GM18951 (cell line): ENCODE measurements at regions not wholly inside any gene's neighbourhood (a gene's known extent, or its start where the extent isn't known, plus 50 kb on each side); places are given as distances from the start of the nearest gene placed in this dataset.

Experiments
- POLR2A ChIP-seq: IDR thresholded peaks from 4 replicates; pipeline ENCODE4 v1.6.1; 2011; ENCODE audit warnings: mild to moderate bottlenecking; ENCODE audit not compliant: insufficient read length, insufficient read depth; ENCODE audit errors: extremely low read depth
- in situ Hi-C: fragments of 300-500 bp; cut with MboI; formaldehyde crosslinking; loops from one replicate; pipeline ENCODE4 v1.12.0; 2022; ENCODE audit warnings: low sequenced_read_pairs, mixed read lengths, inconsistent platforms; ENCODE audit not compliant: unreplicated experiment

DNA sequence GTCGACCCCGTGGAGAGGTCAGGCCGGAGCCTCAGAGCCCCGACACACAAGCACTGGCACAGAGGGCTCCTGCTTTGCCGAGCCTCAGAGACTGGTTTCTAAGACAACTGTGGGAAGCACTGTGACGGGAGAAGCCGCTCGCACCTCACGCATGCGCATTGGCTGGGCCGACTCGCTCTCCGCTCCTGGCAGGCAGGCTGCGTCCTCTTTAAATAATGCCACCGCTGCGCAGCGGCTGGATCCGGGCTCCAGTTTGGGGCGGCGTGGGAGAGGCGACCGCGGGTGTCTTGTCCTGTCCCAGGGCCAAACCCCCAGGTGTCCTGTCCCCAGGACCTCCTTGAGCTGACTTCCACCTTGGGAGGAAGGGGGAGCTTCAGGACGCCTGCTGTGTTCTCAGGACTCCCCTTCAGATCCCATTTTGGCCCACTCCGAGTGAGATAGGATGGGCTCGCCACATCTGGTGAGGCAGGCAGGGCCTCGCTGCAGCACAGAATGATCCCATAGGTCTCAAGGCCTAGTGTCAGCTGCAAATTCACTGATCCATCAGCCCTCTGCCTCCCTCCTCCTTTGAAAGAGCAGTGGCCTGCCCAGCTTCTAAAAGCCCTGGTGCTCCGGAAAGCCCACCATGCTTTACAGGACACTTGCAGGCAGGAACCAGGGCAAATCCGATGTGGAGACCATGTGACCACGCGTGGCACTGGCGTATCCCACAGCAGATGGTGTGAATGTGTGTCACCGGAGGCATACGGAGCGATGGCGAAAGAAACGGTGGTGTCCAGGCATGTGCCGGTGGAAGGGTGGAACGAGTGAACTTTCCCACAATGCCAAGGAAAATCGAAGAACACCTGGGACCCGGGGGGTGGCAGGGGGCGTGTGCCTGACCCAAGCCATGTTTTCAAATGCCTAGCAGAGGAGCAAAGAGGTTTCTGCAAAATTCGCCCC, 169.3 kb upstream of the ZNF337 start:
- in situ Hi-C loops = loop anchor here (25.0 kb wide), 1 partner anchor 104 kb away; no protein-coding TSS in a partner anchor
- TF ChIP-seq POLR2A = no peak

DNA sequence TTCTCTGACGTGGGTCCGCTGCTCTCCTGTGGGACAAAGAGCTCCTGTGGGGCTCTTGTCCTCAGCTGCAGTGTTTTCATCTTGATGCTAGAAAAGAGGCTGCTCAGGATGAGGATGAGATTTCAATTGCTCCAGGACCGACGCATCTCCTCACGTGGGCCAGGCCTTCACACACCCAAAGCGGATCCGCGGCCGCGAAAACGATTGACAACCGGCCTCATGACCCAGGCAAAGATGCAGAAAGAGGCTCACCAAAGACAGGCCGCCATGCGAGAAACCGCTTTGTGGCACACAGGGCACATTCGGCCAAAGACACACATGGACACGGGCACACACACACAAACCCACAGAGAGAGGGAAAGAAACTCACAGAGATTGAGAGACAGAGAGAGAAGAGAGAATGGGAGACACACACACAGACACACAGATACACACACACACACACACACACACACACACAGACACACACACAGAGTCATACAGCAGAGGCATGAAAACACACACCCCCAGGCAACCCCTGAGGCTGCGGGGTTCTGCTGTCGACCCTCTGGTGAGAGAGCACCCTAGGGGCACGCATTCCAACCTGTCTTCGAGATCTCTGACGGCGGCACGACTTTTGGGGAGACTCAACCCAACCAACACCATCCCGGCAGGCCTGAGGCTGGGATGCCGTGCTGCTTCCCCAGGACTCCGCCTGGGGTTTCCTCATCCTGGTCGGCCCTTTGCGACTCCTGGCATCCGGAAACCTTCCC, 168.5 kb upstream of the ZNF337 start:
- in situ Hi-C loops = loop anchor here (25.0 kb wide), 1 partner anchor 103 kb away; no protein-coding TSS in a partner anchor

DNA sequence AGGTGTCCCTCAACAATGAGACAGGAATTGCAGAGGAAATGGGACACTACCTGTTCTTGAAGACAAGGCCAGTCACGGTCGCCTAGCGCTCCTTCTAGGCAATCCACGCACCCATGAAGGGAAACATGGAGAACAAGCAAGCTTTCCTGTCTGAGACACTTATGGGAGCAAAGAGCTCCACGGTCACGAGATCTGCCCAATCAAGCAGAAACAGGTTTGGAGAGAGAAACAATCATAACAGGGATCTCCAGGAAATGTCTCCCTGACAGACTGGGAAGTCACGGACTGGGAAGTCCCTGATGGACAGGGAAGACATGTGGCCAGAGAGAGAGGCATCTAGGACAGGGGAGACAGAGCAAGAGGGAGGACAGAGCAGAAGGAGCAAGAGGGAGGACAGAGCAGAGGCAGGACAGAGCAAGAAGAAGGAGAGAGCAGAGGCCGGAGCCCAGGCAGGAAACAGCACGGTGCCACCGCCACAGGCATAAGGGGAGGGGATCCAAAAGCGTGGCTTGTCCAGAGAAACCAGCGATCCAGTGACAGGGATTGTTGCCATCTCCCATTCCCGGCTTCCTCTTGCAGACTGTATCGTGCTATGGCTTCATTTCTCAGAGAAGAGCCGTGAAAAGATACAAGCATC, 167.8 kb upstream of the ZNF337 start:
- TF ChIP-seq POLR2A = no peak
- in situ Hi-C loops = loop anchor here (25.0 kb wide), 1 partner anchor 102 kb away; no protein-coding TSS in a partner anchor

DNA sequence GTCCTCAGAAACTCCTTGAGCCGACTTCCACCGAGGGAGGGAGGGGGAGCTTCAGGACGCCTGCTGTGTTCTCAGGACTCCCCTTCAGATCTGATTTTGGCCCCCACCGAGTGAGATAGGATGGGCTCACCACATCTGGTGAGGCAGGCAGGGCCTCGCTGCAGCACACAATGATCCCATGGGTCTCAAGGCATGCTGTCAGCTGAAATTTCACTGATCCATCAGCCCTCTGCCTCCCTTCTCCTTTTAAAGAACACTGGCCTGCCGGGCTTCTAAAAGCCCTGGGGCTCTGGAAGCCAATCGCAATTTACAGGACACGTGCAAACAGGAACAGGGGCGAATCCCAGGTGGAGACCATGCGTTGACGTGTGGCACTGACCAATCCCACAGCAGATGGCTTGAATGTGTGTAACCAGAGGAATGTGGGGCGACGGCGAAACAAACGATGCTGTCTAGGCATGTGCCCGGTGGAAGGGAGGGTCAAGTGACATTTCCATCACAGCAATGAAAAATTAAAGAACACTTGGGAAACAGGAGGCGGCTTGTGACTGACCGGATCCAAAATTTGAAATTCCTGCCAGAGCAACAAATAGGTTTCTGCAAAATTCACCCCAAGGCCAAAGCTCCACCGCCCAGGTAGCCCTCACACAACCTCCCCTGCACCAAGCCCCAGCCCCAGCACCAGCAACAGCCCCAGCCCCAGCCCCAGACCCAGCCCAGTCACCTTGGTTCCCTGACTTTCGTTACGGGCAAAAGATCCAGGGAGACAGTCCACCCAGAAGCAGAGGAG, 167.1 kb upstream of the ZNF337 start:
- in situ Hi-C loops = loop anchor here (25.0 kb wide), 1 partner anchor 101 kb away; no protein-coding TSS in a partner anchor
- TF ChIP-seq POLR2A = no peak

DNA sequence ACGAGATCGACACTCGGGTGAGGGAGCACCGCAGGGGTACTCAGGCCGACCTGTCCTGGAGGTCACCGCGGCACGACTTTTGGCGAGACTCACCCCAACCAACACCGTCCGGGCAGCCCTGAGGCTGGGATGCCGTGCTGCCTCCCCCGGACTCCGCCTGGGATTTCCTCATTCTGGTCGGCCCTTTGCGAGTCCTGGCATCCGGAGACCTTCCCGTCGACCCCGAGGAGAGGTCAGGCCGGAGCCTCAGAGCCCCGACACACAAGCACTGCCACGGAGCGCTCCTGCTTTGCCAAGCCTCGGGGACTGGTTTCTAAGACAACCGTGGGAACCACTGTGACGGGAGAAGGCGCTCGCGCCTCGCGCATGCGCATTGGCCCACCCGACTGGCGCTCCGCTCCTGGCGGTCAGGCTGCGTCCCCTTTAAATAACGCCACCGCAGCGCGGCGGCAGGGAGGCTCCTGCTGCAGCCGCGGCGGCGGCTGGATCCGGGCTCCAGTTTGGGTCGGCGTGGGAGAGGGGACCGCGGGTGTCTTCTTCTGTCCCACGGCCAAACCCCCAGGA, 166.4 kb upstream of the ZNF337 start:
- in situ Hi-C loops = loop anchor here (25.0 kb wide), 1 partner anchor 101 kb away; no protein-coding TSS in a partner anchor
- TF ChIP-seq POLR2A = peak; percentile 25

DNA sequence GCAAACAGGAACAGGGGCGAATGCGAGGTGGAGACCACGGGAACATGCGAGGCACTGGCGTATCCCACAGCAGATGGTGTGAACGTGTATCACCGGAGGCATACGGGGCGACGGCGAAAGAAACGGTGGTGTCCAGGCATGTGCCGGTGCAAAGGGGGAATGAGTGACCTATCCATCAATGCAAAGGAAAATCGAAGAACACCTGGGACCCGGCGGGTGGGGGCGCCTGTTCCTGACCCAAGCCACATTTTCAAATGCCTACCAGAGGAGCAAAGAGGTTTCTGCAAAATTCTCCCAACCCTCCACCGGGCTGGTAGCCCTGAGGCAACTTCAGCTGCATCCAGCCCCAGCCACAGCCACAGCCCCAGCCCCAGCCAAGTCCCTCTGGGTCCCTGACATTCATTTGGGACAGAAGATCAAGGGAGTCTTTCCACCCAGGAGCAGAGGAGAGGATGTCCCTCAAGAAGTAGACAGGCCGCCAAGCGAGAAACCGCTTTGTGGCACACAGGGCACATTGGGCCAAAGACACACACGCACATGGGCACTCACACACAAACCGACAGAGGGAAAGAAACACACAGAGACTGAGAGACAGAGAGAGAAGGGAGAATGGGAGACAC, 164.0 kb upstream of the ZNF337 start:
- no peak for TF ChIP-seq POLR2A
- in situ Hi-C loops = loop anchor here (25.0 kb wide), 1 partner anchor 98 kb away; no protein-coding TSS in a partner anchor

DNA sequence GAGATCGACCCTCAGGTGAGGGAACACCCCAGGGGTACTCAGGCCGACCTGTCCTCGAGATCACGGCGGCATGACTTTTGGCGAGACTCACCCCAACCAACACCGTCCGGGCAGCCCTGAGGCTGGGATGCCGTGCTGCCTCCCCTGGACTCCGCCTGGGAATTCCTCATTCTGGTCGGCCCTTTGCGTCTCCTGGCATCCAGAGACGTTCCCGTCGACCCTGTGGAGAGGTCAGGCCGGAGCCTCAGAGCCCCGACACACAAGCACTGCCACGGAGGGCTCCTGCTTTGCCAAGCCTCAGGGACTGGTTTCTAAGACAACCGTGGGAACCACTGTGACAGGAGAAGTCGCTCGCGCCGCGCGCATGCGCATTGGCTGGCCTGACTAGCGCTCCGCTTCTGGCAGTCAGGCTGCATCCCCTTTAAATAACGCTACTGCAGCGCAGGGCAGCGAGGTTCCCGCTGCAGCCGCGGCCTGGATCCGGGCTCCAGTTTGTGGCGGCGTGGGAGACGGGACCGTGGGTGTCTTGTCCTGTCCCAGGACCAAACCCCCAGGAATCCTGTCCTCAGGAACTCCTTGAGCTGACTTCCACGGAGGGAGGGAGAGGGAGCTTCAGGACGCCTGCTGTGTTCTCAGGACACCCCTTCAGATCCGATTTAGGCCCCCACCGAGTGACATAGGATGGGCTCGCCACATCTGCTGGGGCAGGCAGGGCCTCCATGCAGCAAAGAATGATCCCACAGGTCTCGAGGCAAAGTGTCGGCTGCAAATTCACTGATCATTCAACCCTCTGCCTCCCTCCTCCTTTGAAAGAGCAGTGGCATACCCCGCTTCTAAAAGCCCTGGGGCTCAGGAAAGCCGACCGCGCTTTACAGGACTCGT, 163.2 kb upstream of the ZNF337 start:
- in situ Hi-C loops = loop anchor here (10.0 to 25.0 kb wide), 2 partner anchors 98 to 165 kb away; partner anchors contain the start of gene ZNF337
- TF ChIP-seq POLR2A = no peak

DNA sequence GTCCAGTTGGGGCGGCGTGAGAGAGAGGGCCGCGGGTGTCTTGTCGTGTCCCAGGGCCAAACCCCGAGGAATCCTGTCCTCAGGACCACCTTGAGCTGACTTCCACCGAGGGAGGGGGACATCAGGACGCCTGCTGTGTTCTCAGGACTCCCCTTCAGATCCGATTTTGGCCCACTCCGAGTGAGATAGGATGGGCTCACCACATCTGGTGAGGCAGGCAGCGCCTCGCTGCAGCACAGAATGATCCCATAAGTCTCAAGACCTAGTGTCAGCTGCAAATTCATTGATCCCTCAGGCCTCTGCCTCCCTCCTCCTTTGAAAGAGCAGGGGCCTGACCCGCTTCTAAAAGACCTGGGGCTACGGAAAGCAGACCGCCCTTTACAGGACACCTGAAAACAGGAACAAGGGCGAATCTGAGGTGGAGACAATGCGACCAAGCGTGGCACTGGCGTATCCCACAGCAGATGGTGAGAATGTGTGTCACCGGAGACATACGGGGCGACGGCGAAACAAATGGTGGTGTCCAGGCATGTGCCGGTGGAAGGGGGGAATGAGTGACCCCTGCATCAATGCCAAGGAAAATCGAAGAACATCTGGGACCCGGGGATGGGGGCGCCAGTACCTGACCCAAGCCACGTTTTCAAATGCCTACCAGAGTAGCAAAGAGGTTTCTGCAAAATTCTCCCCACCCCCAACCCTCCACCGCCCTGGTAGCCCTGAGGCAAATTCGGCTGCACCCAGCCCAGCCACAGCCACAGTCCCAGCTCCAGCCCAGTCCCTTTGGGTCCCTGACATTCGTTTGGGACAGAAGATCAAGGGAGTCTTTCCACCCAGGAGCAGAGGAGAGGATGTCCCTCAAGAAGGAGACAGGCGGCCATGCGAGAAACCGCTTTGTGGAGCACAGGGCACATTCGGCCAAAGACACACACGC, 162.1 kb upstream of the ZNF337 start:
- no peak for TF ChIP-seq POLR2A
- in situ Hi-C loops = loop anchor here (10.0 to 25.0 kb wide), 2 partner anchors 96 to 164 kb away; partner anchors contain the start of gene ZNF337

DNA sequence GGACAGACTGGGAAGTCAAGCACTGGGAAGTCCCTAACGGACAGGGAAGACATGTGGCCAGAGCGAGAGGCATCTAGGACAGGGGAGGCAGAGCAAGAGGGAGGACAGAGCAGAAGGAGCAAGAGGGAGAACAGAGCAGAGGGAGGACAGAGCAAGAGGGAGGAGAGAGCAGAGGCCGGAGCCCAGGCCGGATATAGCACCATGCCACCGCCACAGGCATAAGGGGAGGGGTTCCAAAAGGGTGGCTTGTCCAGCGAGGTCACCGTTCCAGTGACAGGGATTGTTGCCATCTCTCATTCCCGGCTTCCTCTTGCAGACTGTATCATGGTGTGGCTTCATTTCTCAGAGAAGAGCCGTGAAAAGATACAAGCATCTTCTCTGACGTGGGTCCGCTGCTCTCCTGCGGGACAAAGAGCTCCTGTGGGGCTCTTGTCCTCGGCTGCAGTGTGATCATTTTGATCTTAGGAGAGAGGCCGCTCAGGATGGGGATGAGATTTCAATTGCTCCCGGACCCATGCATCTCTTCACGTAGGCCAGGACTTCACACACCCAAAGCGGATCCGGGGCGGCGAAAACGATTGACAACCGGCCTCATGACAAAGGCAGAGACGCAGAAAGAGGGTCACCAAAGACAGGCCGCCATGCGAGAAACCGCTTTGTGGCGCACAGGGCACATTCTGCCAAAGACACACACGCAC, 160.6 kb upstream of the ZNF337 start:
- in situ Hi-C loops = loop anchor here (10.0 to 25.0 kb wide), 2 partner anchors 95 to 162 kb away; partner anchors contain the start of gene ZNF337
